LNCaP clone FGC (cell line): ENCODE measurements at regions not wholly inside any gene's neighbourhood (a gene's known extent, or its start where the extent isn't known, plus 50 kb on each side); places are given as distances from the start of the nearest gene placed in this dataset.

Experiments
- DNase-seq: peaks from one replicate; pipeline ENCODE4 v3.0.0-alpha.2; 2011; ENCODE audit warnings: low read depth
- H3K4me3 ChIP-seq: 2 replicates; pipeline ENCODE4 v1.5.1; 2011; ENCODE audit warnings: mild to moderate bottlenecking, low read depth, low read length, control low read depth
- CTCF ChIP-seq: IDR thresholded peaks from 2 replicates; pipeline ENCODE4 v1.5.1; 2012; ENCODE audit warnings: mild to moderate bottlenecking; ENCODE audit not compliant: control insufficient read depth, insufficient read depth; ENCODE audit errors: extremely low read depth

- DNase-seq = no peak
- TF ChIP-seq CTCF = no peak
- H3K4me3 ChIP-seq = no peak overlapping the region
Measured at GRCh38 chr11:113568566-113568965, 93.4 kb upstream of the DRD2 start.

- H3K4me3 ChIP-seq = no peak overlapping the region
- no peak for DNase-seq
- TF ChIP-seq CTCF = no peak
Measured at GRCh38 chr11:113567867-113568544, 92.8 kb upstream of the DRD2 start.

- no peak for TF ChIP-seq CTCF
- no peak overlapping the region for H3K4me3 ChIP-seq
- DNase-seq = no peak
Measured at GRCh38 chr11:113567097-113567496, 91.9 kb upstream of the DRD2 start.

GRCh38 chr11:113564527-113565130 is 89.4 kb upstream of the DRD2 start:
- H3K4me3 ChIP-seq = no peak overlapping the region
- no peak for TF ChIP-seq CTCF
- no peak for DNase-seq

- no peak overlapping the region for H3K4me3 ChIP-seq
- no peak for TF ChIP-seq CTCF
- no peak for DNase-seq
Measured at GRCh38 chr11:113563766-113564526, 88.7 kb upstream of the DRD2 start.

GRCh38 chr11:113562981-113563461 is 87.8 kb upstream of the DRD2 start:
- H3K4me3 ChIP-seq = no peak overlapping the region
- TF ChIP-seq CTCF = no peak
- DNase-seq = no peak

GRCh38 chr11:113562576-113562975 is 87.4 kb upstream of the DRD2 start:
- no peak for TF ChIP-seq CTCF
- no peak for DNase-seq
- H3K4me3 ChIP-seq = no peak overlapping the region
